Memory B cell (primary cell): ENCODE measurements at regions not wholly inside any gene's neighbourhood (a gene's known extent, or its start where the extent isn't known, plus 50 kb on each side); places are given as distances from the start of the nearest gene placed in this dataset.
"Not testable (repeated sequence)": the region's sequence is repeated elsewhere in the genome, so short reads cannot be mapped to it uniquely, and the experiment has no call there.

Source experiments
- ATAC-seq: fragments of 150-1000 bp; cut with Tn5 transposase; 2 replicates; pipeline ENCODE4 v1.10.0; 2021; ENCODE audit warnings: low read depth, mild to moderate bottlenecking, moderate library complexity
- DNase-seq, 2 donors: peaks; one replicate each; pipeline ENCODE4 v3.0.0; 2022; ENCODE audit warnings: low spot score in 2 of 2
- H3K27ac Mint-ChIP-seq: one replicate; pipeline ENCODE4 v1.8.0; 2022; ENCODE audit warnings: mild to moderate bottlenecking, moderate library complexity, mixed read lengths
- H3K27me3 Mint-ChIP-seq: one replicate; pipeline ENCODE4 v1.8.0; 2022; ENCODE audit warnings: mixed read lengths
- H3K36me3 Mint-ChIP-seq: one replicate; pipeline ENCODE4 v1.8.0; 2022; ENCODE audit warnings: mild to moderate bottlenecking, mixed read lengths
- H3K4me1 Mint-ChIP-seq: one replicate; pipeline ENCODE4 v1.8.0; 2022; ENCODE audit warnings: mixed read lengths
- H3K4me3 Mint-ChIP-seq: one replicate; pipeline ENCODE4 v1.8.0; 2022; ENCODE audit warnings: mild to moderate bottlenecking, moderate library complexity, mixed read lengths
- H3K9me3 Mint-ChIP-seq: one replicate; pipeline ENCODE4 v1.8.0; 2022; ENCODE audit warnings: mixed read lengths

GRCh38 chr15:22180611-22181010 is 100.3 kb downstream of the OR4M2 start:
- H3K4me3 Mint-ChIP-seq, DNase-seq, H3K36me3 Mint-ChIP-seq, ATAC-seq, H3K9me3 Mint-ChIP-seq, H3K27ac Mint-ChIP-seq, H3K27me3 Mint-ChIP-seq, H3K4me1 Mint-ChIP-seq: not testable (repeated sequence)

DNA sequence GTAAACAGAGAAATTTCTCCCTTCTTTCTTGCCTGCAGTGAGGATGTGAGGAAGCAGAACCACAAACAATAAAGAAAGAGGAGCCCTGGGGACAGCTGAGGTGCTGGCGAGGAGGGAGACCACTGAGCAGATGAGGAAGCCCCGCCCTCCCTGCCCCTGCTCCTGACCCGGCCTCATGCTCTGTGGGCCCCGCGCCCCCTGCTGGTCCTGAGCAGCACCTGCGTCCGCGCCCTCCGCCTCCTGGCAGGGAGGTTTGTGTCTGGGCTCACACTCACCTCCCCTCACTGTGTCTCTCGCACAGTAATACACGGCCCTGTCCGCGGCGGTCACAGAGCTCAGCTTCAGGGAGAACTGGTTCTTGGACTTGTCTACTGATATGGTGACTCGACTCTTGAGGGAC is 104.4 kb downstream of the OR4M2 start:
- not testable (repeated sequence) for H3K9me3 Mint-ChIP-seq, H3K4me3 Mint-ChIP-seq, H3K27ac Mint-ChIP-seq, DNase-seq, H3K4me1 Mint-ChIP-seq, H3K27me3 Mint-ChIP-seq, H3K36me3 Mint-ChIP-seq
- peak; percentile 70 for ATAC-seq

DNA sequence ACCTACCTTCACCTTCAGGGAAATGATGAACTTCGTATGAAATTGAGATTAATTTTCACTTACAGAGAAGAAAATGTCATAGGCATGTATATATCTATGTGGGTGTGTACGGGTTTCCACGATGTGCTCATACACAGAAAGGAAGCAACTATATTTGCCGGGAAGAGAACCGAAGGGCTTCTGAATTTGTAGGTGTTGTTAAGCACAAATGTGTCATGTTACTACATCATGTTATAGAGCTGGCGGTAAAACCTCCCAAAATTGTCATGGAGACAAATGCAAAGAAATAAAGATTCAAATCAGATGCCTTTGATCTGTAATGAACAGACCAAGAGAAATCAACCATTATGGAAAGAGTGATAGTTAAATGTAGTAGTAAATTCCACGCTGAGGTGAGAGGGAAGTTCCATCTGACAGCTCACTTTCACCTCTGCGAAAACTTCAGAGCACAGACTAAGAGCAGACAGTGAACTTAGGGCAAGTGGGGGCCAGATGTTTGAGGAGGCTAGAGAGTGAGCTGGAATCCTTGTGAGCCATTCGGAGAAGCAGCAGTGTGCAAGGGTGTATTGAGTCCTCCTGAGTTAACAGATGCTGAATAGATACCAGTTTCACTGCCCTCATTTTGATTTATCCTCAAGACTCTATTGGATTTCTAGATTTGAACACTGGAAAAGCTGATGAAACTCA is 106.7 kb downstream of the OR4M2 start:
- not testable (repeated sequence) for H3K4me3 Mint-ChIP-seq, DNase-seq, ATAC-seq, H3K27me3 Mint-ChIP-seq, H3K27ac Mint-ChIP-seq, H3K4me1 Mint-ChIP-seq, H3K36me3 Mint-ChIP-seq, H3K9me3 Mint-ChIP-seq

GRCh38 chr15:22191818-22192217 is 111.5 kb downstream of the OR4M2 start:
- not testable (repeated sequence) for H3K4me1 Mint-ChIP-seq, H3K9me3 Mint-ChIP-seq, ATAC-seq, H3K27me3 Mint-ChIP-seq, H3K27ac Mint-ChIP-seq, H3K4me3 Mint-ChIP-seq, H3K36me3 Mint-ChIP-seq, DNase-seq

DNA sequence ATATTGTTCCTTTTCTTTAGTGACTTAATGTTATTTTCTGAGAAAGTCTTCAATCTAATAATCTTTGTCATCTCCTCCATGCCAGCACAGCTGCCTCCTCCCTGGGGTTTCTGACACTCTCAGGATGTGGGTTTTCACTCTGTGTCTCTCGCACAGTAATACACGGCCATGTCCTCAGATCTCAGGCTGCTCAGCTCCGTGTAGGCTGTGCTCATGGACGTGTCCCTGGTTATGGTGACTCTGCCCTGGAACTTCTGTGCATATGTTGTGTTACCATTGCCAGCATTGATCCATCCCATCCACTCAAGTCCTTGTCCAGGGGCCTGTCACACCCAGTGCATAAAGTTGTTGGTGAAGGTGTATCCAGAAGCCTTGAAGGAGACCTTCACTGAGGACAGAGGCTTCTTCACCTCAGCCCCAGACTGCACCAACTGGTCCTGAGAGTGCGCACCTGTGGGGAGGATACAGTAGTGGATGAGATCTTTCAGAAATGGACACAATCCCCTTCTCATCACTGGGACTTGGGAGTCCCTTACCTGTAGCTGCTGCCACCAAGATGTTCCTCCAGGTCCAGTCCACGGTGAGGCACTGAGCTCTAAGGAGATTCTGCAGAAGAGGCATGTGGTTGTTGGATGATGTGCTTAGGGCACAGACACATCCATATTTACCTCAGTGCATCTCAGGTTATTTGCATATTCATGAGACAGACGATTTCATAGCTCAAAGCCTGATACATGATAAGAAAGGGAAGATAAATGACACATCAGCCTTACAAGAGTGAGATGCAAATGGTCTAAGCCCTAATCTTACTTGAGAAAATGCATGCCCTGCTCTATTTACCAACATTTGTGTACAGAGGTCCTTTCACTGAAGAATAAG is 114.7 kb downstream of the OR4M2 start:
- not testable (repeated sequence) for DNase-seq, H3K27me3 Mint-ChIP-seq, H3K4me3 Mint-ChIP-seq, H3K27ac Mint-ChIP-seq, H3K4me1 Mint-ChIP-seq, ATAC-seq, H3K36me3 Mint-ChIP-seq, H3K9me3 Mint-ChIP-seq

- ATAC-seq, H3K4me3 Mint-ChIP-seq, H3K9me3 Mint-ChIP-seq, H3K27ac Mint-ChIP-seq, DNase-seq, H3K36me3 Mint-ChIP-seq, H3K4me1 Mint-ChIP-seq, H3K27me3 Mint-ChIP-seq: not testable (repeated sequence)
Measured at GRCh38 chr15:22196423-22196822, 116.1 kb downstream of the OR4M2 start.

GRCh38 chr15:22200417-22200816 is 120.1 kb downstream of the OR4M2 start:
- not testable (repeated sequence) for H3K9me3 Mint-ChIP-seq, ATAC-seq, H3K27ac Mint-ChIP-seq, H3K4me3 Mint-ChIP-seq, H3K36me3 Mint-ChIP-seq, H3K4me1 Mint-ChIP-seq, H3K27me3 Mint-ChIP-seq, DNase-seq

GRCh38 chr15:22201993-22202659 is 121.8 kb downstream of the OR4M2 start:
- H3K4me1 Mint-ChIP-seq, H3K4me3 Mint-ChIP-seq, H3K27me3 Mint-ChIP-seq, DNase-seq, H3K36me3 Mint-ChIP-seq, H3K27ac Mint-ChIP-seq, H3K9me3 Mint-ChIP-seq, ATAC-seq: not testable (repeated sequence)

GRCh38 chr15:22203208-22203607 is 122.9 kb downstream of the OR4M2 start:
- not testable (repeated sequence) for H3K9me3 Mint-ChIP-seq, H3K27ac Mint-ChIP-seq, H3K4me3 Mint-ChIP-seq, DNase-seq, H3K27me3 Mint-ChIP-seq, H3K36me3 Mint-ChIP-seq, H3K4me1 Mint-ChIP-seq, ATAC-seq

DNA sequence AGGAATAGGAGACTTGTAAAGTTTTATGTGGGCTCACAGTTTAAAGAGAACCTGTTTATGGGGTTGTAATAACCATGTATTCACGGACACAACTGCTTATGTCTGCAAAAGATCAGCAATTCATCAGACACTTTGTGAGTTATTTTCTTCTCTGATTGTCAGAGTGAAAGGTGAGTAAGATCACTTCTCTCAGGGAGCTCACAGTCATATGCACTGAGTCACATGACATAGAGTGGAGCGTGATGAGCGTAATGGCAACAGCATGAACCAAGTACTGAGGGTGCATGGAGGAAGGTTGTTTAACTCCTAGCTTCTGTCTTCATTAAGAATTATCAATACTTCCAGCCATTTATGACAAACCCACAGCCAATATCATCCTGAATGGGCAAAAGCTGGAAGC is 128.8 kb downstream of the OR4M2 start:
- not testable (repeated sequence) for H3K9me3 Mint-ChIP-seq, H3K36me3 Mint-ChIP-seq, H3K27me3 Mint-ChIP-seq, H3K4me1 Mint-ChIP-seq, H3K4me3 Mint-ChIP-seq, DNase-seq, ATAC-seq, H3K27ac Mint-ChIP-seq

GRCh38 chr15:22222596-22222995 is 142.3 kb downstream of the OR4M2 start:
- not testable (repeated sequence) for H3K9me3 Mint-ChIP-seq, ATAC-seq, H3K4me1 Mint-ChIP-seq, H3K27ac Mint-ChIP-seq, DNase-seq, H3K4me3 Mint-ChIP-seq, H3K36me3 Mint-ChIP-seq
- peaks cover 10% of the 10 kb centered on the region for H3K27me3 Mint-ChIP-seq

GRCh38 chr15:22224241-22224671 is 143.9 kb downstream of the OR4M2 start:
- ATAC-seq: no peak
- Mint-ChIP-seq H3K9me3 (no peaks in the 10 kb centered on the region), H3K4me3 (no peak overlapping the region), H3K27me3 (peaks cover 15% of the 10 kb centered on the region), H3K27ac (no peak overlapping the region), H3K4me1 (no peaks in the 10 kb centered on the region), H3K36me3 (no peaks in the 10 kb centered on the region)
- no peak for DNase-seq

- H3K4me3 Mint-ChIP-seq, H3K9me3 Mint-ChIP-seq, H3K27ac Mint-ChIP-seq, H3K4me1 Mint-ChIP-seq, DNase-seq, ATAC-seq, H3K36me3 Mint-ChIP-seq: not testable (repeated sequence)
- peaks cover 15% of the 10 kb centered on the region for H3K27me3 Mint-ChIP-seq
Measured at GRCh38 chr15:22224961-22225360, 144.6 kb downstream of the OR4M2 start.

- no peak overlapping the region for H3K27ac Mint-ChIP-seq
- no peaks in the 10 kb centered on the region for H3K4me1 Mint-ChIP-seq
- ATAC-seq: no peak
- no peaks in the 10 kb centered on the region for H3K9me3 Mint-ChIP-seq
- no peaks in the 10 kb centered on the region for H3K36me3 Mint-ChIP-seq
- DNase-seq: no peak
- peaks cover 15% of the 10 kb centered on the region for H3K27me3 Mint-ChIP-seq
- no peak overlapping the region for H3K4me3 Mint-ChIP-seq
Measured at GRCh38 chr15:22226034-22226790, 145.9 kb downstream of the OR4M2 start.
